HEK293 (cell line): ENCODE measurements at regions not wholly inside any gene's neighbourhood (a gene's known extent, or its start where the extent isn't known, plus 50 kb on each side); places are given as distances from the start of the nearest gene placed in this dataset.

Experiments used
- CTCF ChIA-PET: fragments of 350-600 bp; formaldehyde crosslinking; extraction: SDS; loops from one replicate; lab custom pipeline; 2021; ENCODE audit warnings: antibody characterized with exemption; lab: Yijun Ruan, JAX
- POLR2A ChIA-PET: fragments of 300-600 bp; formaldehyde crosslinking; extraction: SDS; loops from one replicate; lab custom pipeline; 2020; ENCODE audit warnings: antibody characterized with exemption, inconsistent platforms; lab: Yijun Ruan, JAX
- H3K27ac ChIP-seq: fragments of 200-500 bp; sonication (Bioruptor generic); 2 replicates; pipeline ENCODE4 v1.5.1; 2014; ENCODE audit warnings: low read depth, low read length, control low read depth, inconsistent platforms; ENCODE audit errors: extremely low read depth
- H3K36me3 ChIP-seq, 2 experiments: fragments of 200-500 bp in 1 of 2; sonication (Bioruptor generic) in 1 of 2; 1 replicate in 1 of 2; 2 replicates in 1 of 2; pipeline ENCODE4 v1.5.1; 2014 to 2017; ENCODE audit warnings: inconsistent platforms in 2 of 2, low read length in 2 of 2; ENCODE audit not compliant: control insufficient read depth in 2 of 2, insufficient read depth in 1 of 2
- H3K4me1 ChIP-seq: fragments of 200-500 bp; sonication (Bioruptor generic); 2 replicates; pipeline ENCODE4 v1.5.1; 2014; ENCODE audit warnings: mild to moderate bottlenecking, low read length, inconsistent platforms; ENCODE audit not compliant: control insufficient read depth, insufficient read depth
- H3K4me3 ChIP-seq: 2 replicates; pipeline ENCODE4 v1.5.1; 2011; ENCODE audit warnings: low read depth, mild to moderate bottlenecking, control low read depth, low read length, moderate library complexity
- H3K9me3 ChIP-seq: fragments of 200-500 bp; sonication (Bioruptor generic); 2 replicates; pipeline ENCODE4 v1.5.1; 2014; ENCODE audit warnings: low read depth, low read length, inconsistent platforms; ENCODE audit not compliant: control insufficient read depth, insufficient read depth
- EGR2 ChIP-seq: fragments of 450-650 bp; formaldehyde crosslinking; IDR thresholded peaks from 2 replicates; pipeline ENCODE4 v1.5.1; 2016; ENCODE audit warnings: low read depth, missing biosample characterization, missing genetic modification characterization
- HOXD13 ChIP-seq: sonication (generic); formaldehyde crosslinking; IDR thresholded peaks from 2 replicates; pipeline ENCODE4 v1.8.0; 2022; ENCODE audit warnings: missing genetic modification reagents, borderline replicate concordance
- KLF8 ChIP-seq: fragments of 450-650 bp; formaldehyde crosslinking; IDR thresholded peaks from 2 replicates; pipeline ENCODE4 v1.5.1; 2016; ENCODE audit warnings: missing biosample characterization, missing genetic modification characterization
- OVOL3 ChIP-seq: fragments of 450-650 bp; formaldehyde crosslinking; IDR thresholded peaks from 2 replicates; pipeline ENCODE4 v1.5.1; 2016; ENCODE audit warnings: missing biosample characterization, missing genetic modification characterization
- SCRT1 ChIP-seq: fragments of 450-650 bp; formaldehyde crosslinking; IDR thresholded peaks from 2 replicates; pipeline ENCODE4 v1.5.1; 2016; ENCODE audit warnings: missing biosample characterization, missing genetic modification characterization, borderline replicate concordance
- TSHZ1 ChIP-seq: fragments of 450-650 bp; formaldehyde crosslinking; IDR thresholded peaks from 2 replicates; pipeline ENCODE4 v1.5.1; 2016; ENCODE audit warnings: missing biosample characterization, missing genetic modification characterization, borderline replicate concordance
- WT1 ChIP-seq: fragments of 450-650 bp; formaldehyde crosslinking; IDR thresholded peaks from 2 replicates; pipeline ENCODE4 v1.5.1; 2016; ENCODE audit warnings: missing biosample characterization, missing genetic modification characterization
- ZBTB21 ChIP-seq: fragments of 450-650 bp; formaldehyde crosslinking; IDR thresholded peaks from 2 replicates; pipeline ENCODE4 v1.5.1; 2017; ENCODE audit warnings: missing biosample characterization, missing genetic modification characterization
- ZBTB48 ChIP-seq: fragments of 450-650 bp; formaldehyde crosslinking; IDR thresholded peaks from 2 replicates; pipeline ENCODE4 v1.5.1; 2016; ENCODE audit warnings: missing biosample characterization, missing genetic modification characterization
- ZNF121 ChIP-seq: fragments of 450-650 bp; formaldehyde crosslinking; IDR thresholded peaks from 2 replicates; pipeline ENCODE4 v1.5.1; 2016; ENCODE audit warnings: missing biosample characterization, missing genetic modification characterization
- ZNF169 ChIP-seq: fragments of 450-650 bp; formaldehyde crosslinking; IDR thresholded peaks from 2 replicates; pipeline ENCODE4 v1.5.1; 2016; ENCODE audit warnings: missing biosample characterization, missing genetic modification characterization
- ZNF2 ChIP-seq: fragments of 450-650 bp; formaldehyde crosslinking; IDR thresholded peaks from 2 replicates; pipeline ENCODE4 v1.5.1; 2016; ENCODE audit warnings: missing biosample characterization, missing genetic modification characterization
- ZNF223 ChIP-seq: fragments of 450-650 bp; formaldehyde crosslinking; IDR thresholded peaks from 2 replicates; pipeline ENCODE4 v1.5.1; 2016; ENCODE audit warnings: missing biosample characterization, missing genetic modification characterization
- ZNF280C ChIP-seq: fragments of 450-650 bp; formaldehyde crosslinking; IDR thresholded peaks from 2 replicates; pipeline ENCODE4 v1.5.1; 2016; ENCODE audit warnings: missing biosample characterization, missing genetic modification characterization
- ZNF350 ChIP-seq: fragments of 450-650 bp; formaldehyde crosslinking; IDR thresholded peaks from 2 replicates; pipeline ENCODE4 v1.5.0; 2017; ENCODE audit warnings: missing biosample characterization, mild to moderate bottlenecking, missing genetic modification characterization
- ZNF362 ChIP-seq: fragments of 450-650 bp; formaldehyde crosslinking; IDR thresholded peaks from 2 replicates; pipeline ENCODE4 v1.5.1; 2016; ENCODE audit warnings: missing biosample characterization, missing genetic modification characterization
- ZNF529 ChIP-seq: fragments of 450-650 bp; formaldehyde crosslinking; IDR thresholded peaks from 2 replicates; pipeline ENCODE4 v1.5.1; 2017; ENCODE audit warnings: missing genetic modification characterization, missing biosample characterization; ENCODE audit not compliant: insufficient replicate concordance
- ZNF555 ChIP-seq: fragments of 450-650 bp; formaldehyde crosslinking; conservative IDR thresholded peaks from 2 replicates; pipeline ENCODE4 v1.5.1; 2017; ENCODE audit warnings: missing biosample characterization, mild to moderate bottlenecking, missing genetic modification characterization, inconsistent platforms
- ZNF600 ChIP-seq: fragments of 450-650 bp; formaldehyde crosslinking; IDR thresholded peaks from 2 replicates; pipeline ENCODE4 v1.5.1; 2016; ENCODE audit warnings: missing biosample characterization, missing genetic modification characterization
- ZNF624 ChIP-seq: fragments of 450-650 bp; formaldehyde crosslinking; IDR thresholded peaks from 2 replicates; pipeline ENCODE4 v1.5.1; 2017; ENCODE audit warnings: missing biosample characterization, missing genetic modification characterization
- ZNF654 ChIP-seq: fragments of 450-650 bp; formaldehyde crosslinking; IDR thresholded peaks from 2 replicates; pipeline ENCODE4 v1.5.1; 2016; ENCODE audit warnings: low read depth, missing biosample characterization, missing genetic modification characterization
- ZNF747 ChIP-seq: fragments of 450-650 bp; formaldehyde crosslinking; IDR thresholded peaks from 2 replicates; pipeline ENCODE4 v1.5.1; 2016; ENCODE audit warnings: missing biosample characterization, missing genetic modification characterization
- ZNF776 ChIP-seq: fragments of 450-650 bp; formaldehyde crosslinking; IDR thresholded peaks from 2 replicates; pipeline ENCODE4 v1.5.0; 2017; ENCODE audit warnings: missing biosample characterization, missing genetic modification characterization, borderline replicate concordance
- ZNF785 ChIP-seq: fragments of 450-650 bp; formaldehyde crosslinking; IDR thresholded peaks from 2 replicates; pipeline ENCODE4 v1.5.1; 2016; ENCODE audit warnings: missing biosample characterization, missing genetic modification characterization
- ZSCAN18 ChIP-seq: fragments of 450-650 bp; formaldehyde crosslinking; IDR thresholded peaks from 2 replicates; pipeline ENCODE4 v1.5.1; 2016; ENCODE audit warnings: missing biosample characterization, missing genetic modification characterization
- ZXDB ChIP-seq: fragments of 450-650 bp; formaldehyde crosslinking; IDR thresholded peaks from 2 replicates; pipeline ENCODE4 v1.5.1; 2016; ENCODE audit warnings: missing biosample characterization, missing genetic modification characterization

- Histone ChIP-seq H3K9me3 (no peaks in the 10 kb centered on the region), H3K36me3 (no peaks in the 10 kb centered on the region), H3K4me1 (no peaks in the 10 kb centered on the region), H3K4me3 (no peak overlapping the region), H3K27ac (no peak overlapping the region)
- CTCF ChIA-PET = interaction anchor here (0.7 to 1.1 kb wide), 2 partner anchors 38 to 410 kb away, joined by 3 to 4 read pairs; no protein-coding TSS in a partner anchor
- POLR2A ChIA-PET = no interaction called here
- TF ChIP-seq ZNF654 = no peak
- no peak for TF ChIP-seq WT1 (tag by site-specific recombination)
- no peak for TF ChIP-seq ZNF121 (tag by site-specific recombination)
- TF ChIP-seq SCRT1 (tag by site-specific recombination) = no peak
- no peak for TF ChIP-seq ZNF223 (tag by site-specific recombination)
- no peak for TF ChIP-seq ZNF362 (tag by site-specific recombination)
- TF ChIP-seq ZNF555 (tag by site-specific recombination) = no peak
- TF ChIP-seq ZNF2 (tag by site-specific recombination) = no peak
- no peak for TF ChIP-seq ZNF169 (tag by site-specific recombination)
- no peak for TF ChIP-seq ZNF747 (tag by site-specific recombination)
- no peak for TF ChIP-seq ZXDB (tag by site-specific recombination)
- TF ChIP-seq ZSCAN18 (tag by site-specific recombination) = no peak
Measured at GRCh38 chr1:55898181-55898580, 681.2 kb downstream of the PLPP3 start.

- Histone ChIP-seq H3K36me3 (no peaks in the 10 kb centered on the region), H3K27ac (no peak overlapping the region), H3K4me3 (no peak overlapping the region), H3K4me1 (no peaks in the 10 kb centered on the region), H3K9me3 (no peaks in the 10 kb centered on the region)
- ChIA-PET POLR2A (no interaction called here), CTCF (no interaction called here)
- TF ChIP-seq ZNF529 (no peak), TSHZ1 (tag by site-specific recombination) (no peak), ZNF624 (tag by site-specific recombination) (no peak), ZBTB21 (tag by site-specific recombination) (no peak), ZNF776 (no peak), ZNF600 (tag by site-specific recombination) (no peak), ZBTB48 (tag by site-specific recombination) (no peak), ZNF280C (tag by site-specific recombination) (no peak), ZNF785 (tag by site-specific recombination) (no peak), ZNF350 (no peak), HOXD13 (CRISPR knock-in tag) (no peak), KLF8 (tag by site-specific recombination) (no peak), OVOL3 (tag by site-specific recombination) (no peak), EGR2 (no peak)
Measured at GRCh38 chr1:55896210-55896609, 681.0 kb upstream of the USP24 start.
